SK-N-MC (cell line): ENCODE measurements at regions not wholly inside any gene's neighbourhood (a gene's known extent, or its start where the extent isn't known, plus 50 kb on each side); places are given as distances from the start of the nearest gene placed in this dataset.

Experiments
- EZH2 ChIP-seq: fragments of 200-600 bp; sonication (generic); IDR thresholded peaks from one replicate; pipeline ENCODE4 v1.6.1; 2017; ENCODE audit warnings: antibody characterized with exemption
- POLR2AphosphoS5 ChIP-seq: IDR thresholded peaks from 2 replicates; pipeline ENCODE4 v1.6.1; 2012; ENCODE audit warnings: mild to moderate bottlenecking, low read depth, low read length, borderline replicate concordance

DNA sequence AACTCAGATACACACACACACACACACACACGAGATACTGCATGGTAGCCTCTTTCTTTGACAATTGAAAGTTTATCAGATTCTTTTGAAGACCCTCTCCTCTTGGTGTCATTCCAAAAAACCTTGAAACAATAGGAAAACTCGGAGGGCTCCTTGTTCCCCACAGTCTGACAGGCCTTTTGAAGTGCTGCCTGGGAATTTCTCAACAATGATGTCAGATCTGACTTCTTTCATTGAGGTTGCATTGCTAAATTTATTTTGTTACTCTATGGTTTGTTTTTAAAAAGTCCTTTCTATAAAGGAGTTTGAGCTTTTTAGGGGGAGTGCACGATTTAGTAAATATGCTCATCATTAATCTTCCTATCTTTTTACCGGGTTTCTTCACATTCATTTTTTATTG is 583.9 kb downstream of the SEMA5A start:
- no peak for TF ChIP-seq EZH2
- no peak for TF ChIP-seq POLR2AphosphoS5
